ENCODE measurements at regions not wholly inside any gene's neighbourhood (a gene's known extent, or its start where the extent isn't known, plus 50 kb on each side); places are given as distances from the start of the nearest gene placed in this dataset.

DNA sequence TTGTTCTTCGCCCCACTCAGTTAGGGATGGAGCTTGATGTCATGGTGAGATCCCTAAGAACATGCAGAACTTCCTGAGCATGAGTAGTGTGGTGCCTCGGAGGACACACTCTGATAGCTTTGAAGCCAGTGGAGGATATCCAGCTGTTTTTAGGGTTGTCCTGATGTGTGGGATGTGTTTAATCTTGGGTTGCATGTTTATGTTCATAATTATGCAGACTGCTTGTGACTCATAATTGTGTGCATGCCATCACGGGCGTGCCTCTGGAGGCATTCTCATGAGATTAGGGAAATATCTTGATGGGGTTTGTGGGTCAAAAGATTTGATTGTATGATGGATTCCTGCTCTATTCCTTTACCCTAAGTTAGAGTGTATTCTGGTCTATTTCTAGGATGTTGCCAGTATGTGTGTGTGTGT lies 267.4 kb upstream of the PELI2 start:
- Histone ChIP-seq H3K4me1 (replicated peaks in 1 of 2) (peaks cover 0 to 12% of the 10 kb centered on the region in 2 donors), H3K9me3 (replicated peaks in 1 of 3) (no peaks in the 10 kb centered on the region), H3K27ac (no peak overlapping the region), H3K4me3 (no peak overlapping the region), H3K27me3 (no peaks in the 10 kb centered on the region), H3K36me3 (replicated peaks in 1 of 2) (no peaks in the 10 kb centered on the region)
- intact Hi-C loops (cut with DNase I): no loop called here
- 73 to 85% (median 78%) methylated on average over 2 to 4 of the region's 4 CpGs for WGBS, 4 donors
- DNase-seq: no peak
- TF ChIP-seq, protein P1, sequence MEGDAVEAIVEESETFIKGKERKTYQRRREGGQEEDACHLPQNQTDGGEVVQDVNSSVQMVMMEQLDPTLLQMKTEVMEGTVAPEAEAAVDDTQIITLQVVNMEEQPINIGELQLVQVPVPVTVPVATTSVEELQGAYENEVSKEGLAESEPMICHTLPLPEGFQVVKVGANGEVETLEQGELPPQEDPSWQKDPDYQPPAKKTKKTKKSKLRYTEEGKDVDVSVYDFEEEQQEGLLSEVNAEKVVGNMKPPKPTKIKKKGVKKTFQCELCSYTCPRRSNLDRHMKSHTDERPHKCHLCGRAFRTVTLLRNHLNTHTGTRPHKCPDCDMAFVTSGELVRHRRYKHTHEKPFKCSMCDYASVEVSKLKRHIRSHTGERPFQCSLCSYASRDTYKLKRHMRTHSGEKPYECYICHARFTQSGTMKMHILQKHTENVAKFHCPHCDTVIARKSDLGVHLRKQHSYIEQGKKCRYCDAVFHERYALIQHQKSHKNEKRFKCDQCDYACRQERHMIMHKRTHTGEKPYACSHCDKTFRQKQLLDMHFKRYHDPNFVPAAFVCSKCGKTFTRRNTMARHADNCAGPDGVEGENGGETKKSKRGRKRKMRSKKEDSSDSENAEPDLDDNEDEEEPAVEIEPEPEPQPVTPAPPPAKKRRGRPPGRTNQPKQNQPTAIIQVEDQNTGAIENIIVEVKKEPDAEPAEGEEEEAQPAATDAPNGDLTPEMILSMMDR (IDR thresholded peaks at IDR 0.05): no peak
- no peak for TF ChIP-seq POLR2A (IDR thresholded peaks at IDR 0.05)

DNA sequence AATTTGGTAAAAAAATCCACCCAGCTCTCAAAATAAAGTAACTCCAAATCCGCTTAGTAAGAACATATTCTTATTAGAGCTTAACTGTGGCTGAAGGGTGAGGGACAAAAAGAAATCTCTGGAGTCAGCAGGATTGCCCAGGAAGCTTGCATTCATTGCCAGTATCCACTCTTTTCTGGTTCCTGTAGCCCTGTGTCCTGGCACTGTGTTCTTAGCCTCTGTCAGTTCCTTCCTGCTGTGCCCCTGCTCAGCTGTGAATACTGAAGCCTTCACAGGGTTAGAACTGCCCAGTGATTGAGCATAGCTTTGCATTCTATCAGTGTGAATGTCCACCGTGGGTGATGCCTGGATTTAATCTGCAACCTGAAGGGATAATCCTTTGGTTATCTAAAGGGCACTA lies 266.9 kb upstream of the PELI2 start:
- H3K4me3 ChIP-seq: no peak overlapping the region
- intact Hi-C loops (cut with DNase I): no loop called here
- WGBS, 4 donors: 41 to 70% (median 69%) methylated on average over 2 of the region's 2 CpGs
- H3K9me3 ChIP-seq (replicated peaks in 1 of 3): no peaks in the 10 kb centered on the region
- H3K27ac ChIP-seq: no peak overlapping the region
- H3K36me3 ChIP-seq (replicated peaks in 1 of 2): no peaks in the 10 kb centered on the region
- H3K4me1 ChIP-seq (replicated peaks in 1 of 2): peaks cover 0 to 12% of the 10 kb centered on the region in 2 donors
- peak in 2 of 7 donors; percentile 13 to 17 for DNase-seq
- no peaks in the 10 kb centered on the region for H3K27me3 ChIP-seq
- TF ChIP-seq POLR2A (IDR thresholded peaks at IDR 0.05): no peak
- TF ChIP-seq, protein P1 (IDR thresholded peaks at IDR 0.05): no peak

- no peaks in the 10 kb centered on the region for H3K36me3 ChIP-seq (replicated peaks in 1 of 2)
- no peak overlapping the region for H3K4me3 ChIP-seq
- H3K27me3 ChIP-seq: no peaks in the 10 kb centered on the region
- peaks cover 0 to 6% of the 10 kb centered on the region in 2 donors for H3K4me1 ChIP-seq (replicated peaks in 1 of 2)
- H3K9me3 ChIP-seq (replicated peaks in 1 of 3): no peaks in the 10 kb centered on the region
- WGBS, 4 donors: 75 to 87% (median 83%) methylated on average over 2 of the region's 2 CpGs
- intact Hi-C loops (cut with DNase I): no loop called here
- no peak for DNase-seq
- no peak overlapping the region for H3K27ac ChIP-seq
- no peak for TF ChIP-seq POLR2A (IDR thresholded peaks at IDR 0.05)
- TF ChIP-seq, protein P1 (IDR thresholded peaks at IDR 0.05): no peak
These were observed 266.2 kb upstream of the PELI2 start for GRCh38 chr14:55851961-55852360.

DNA sequence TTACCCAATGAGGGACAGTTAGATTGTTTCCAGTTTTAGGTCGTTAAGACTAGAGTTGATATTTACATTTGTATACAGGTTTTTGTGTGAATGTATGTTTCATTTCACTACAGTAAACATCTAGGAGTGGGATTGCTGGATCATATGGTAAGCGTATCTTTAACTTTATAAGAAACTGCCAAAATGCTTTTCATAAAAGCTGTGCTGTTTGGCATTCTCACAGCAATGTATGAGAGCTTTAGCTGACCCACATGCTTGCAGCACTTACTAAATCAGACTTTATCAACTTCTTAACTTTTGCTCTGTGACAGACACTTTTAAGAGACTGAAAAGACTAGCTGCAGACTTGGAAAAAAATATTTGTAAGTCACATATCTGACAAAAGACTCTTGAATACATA lies 262.5 kb upstream of the PELI2 start:
- Histone ChIP-seq H3K4me1 (replicated peaks in 1 of 2) (no peaks in the 10 kb centered on the region), H3K27ac (no peak overlapping the region), H3K4me3 (no peak overlapping the region), H3K36me3 (replicated peaks in 1 of 2) (no peaks in the 10 kb centered on the region), H3K9me3 (replicated peaks in 1 of 3) (no peaks in the 10 kb centered on the region), H3K27me3 (no peaks in the 10 kb centered on the region)
- no peak for TF ChIP-seq POLR2A (IDR thresholded peaks at IDR 0.05)
- TF ChIP-seq, protein P1 (IDR thresholded peaks at IDR 0.05): no peak
- intact Hi-C loops (cut with DNase I): no loop called here
- 67 to 71% (median 70%) methylated on average over 2 of the region's 2 CpGs for WGBS, 4 donors
- DNase-seq: no peak

Measured in adrenal gland (tissue), 9 donors.